Glomerular endothelial cell (primary cell): ENCODE measurements at regions not wholly inside any gene's neighbourhood (a gene's known extent, or its start where the extent isn't known, plus 50 kb on each side); places are given as distances from the start of the nearest gene placed in this dataset.

Experiments used
- DNase-seq: peaks from one replicate; pipeline ENCODE4 v3.0.0-alpha.2; 2011; ENCODE audit warnings: low read depth, low spot score; ENCODE audit errors: extremely low read depth

- no peak for DNase-seq
Measured at GRCh38 chr11:30153008-30153407, 77.8 kb upstream of the FSHB start.

DNA sequence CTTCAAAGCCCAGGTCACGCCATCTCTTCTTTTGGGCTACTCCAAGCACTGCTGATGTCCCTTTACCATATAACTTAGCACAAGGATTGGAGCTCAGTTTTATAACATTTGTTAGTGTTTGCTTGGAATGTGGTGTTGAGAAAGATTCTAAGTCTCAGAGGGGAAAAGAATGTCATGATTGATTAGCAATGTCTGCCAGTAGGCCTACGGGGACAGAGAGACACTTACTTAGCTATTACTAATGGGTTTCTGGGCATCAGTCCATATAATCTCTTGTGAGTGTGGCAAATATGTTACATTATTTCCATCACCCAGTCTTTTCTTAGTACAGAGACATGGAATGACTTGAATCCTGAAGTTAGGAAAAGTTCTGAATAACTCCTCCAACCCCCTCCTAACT lies 75.4 kb upstream of the FSHB start:
- no peak for DNase-seq

DNA sequence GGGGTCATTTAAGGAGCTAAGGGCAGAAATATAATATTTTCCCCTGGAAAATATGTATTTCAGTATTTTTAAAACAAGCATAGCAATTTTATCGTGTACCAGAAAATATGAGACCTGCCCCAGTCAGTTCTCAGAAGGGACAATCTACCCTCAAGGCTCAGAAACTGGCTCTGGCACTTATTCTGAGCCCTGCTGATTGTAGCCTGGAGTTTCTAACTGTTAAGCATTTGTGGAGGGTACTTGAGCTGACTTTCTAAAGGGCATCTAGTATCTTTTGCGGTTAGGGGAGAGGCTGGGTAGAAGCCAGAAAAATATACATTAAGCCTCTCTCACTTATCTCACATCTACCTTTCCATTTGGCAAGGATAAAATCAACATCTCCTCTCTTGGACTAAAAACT lies 71.3 kb upstream of the FSHB start:
- DNase-seq: no peak

DNA sequence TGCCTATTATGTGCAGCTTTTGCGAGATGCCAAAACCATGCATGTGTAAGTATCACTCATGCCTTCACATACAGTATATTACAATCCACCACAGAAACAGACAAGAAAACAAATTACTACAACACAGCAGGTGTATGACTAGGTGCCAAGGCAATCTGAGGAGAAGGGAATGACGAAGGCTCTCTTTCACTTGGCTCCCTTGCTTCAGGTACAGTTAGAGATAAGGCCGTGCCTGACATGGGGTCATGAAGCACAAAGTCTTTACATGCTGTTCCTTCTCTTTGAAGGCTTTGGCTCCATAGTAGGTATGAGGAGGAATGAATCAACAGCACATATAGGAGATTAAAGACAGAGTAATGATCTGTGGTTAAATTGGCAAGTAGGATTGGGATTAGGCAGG lies 65.2 kb upstream of the FSHB start:
- no peak for DNase-seq

DNA sequence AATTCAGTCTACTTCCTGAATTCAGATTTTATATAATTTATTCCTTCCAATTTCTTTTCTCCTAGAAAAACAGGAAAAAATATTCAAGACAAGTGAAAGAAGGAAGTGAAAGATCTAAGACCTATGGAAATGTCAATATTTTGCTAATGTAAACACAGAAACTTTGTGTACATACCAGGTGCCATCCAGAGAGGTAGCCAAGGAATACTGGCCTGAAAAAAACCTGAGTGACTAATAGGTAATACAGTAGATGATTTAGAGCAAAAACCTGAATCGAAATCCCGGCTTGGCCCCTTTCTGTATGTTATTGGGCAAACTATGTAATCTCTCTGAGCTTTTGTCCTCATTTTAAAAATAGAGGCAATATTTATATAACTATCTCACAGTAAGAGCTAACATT lies 59.2 kb upstream of the FSHB start:
- no peak for DNase-seq

DNA sequence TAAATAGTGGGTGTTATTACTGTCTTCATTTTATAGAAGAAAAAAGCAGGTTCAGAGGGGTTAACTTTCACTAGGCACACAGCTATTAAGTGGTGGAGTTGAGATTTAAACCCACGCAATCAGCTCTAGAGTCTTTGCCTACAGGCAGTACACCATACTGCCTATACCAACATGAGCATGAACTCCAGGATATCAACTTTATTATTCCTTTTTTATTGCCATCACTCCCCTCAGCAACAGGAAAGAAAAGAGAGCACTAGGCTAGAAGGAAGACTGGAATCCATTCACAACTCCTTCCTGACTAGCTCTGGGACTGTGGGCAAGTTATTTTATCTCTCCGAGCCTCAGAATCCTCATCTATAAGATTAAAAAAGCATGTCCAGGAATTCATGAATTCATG lies 58.7 kb upstream of the FSHB start:
- no peak for DNase-seq

GRCh38 chr11:30172883-30173311 lies 57.9 kb upstream of the FSHB start:
- no peak for DNase-seq

- DNase-seq: no peak
Measured at GRCh38 chr11:30174265-30175020, 56.4 kb upstream of the FSHB start.
